Stimulated activated CD8-positive, alpha-beta memory T cell treated with anti-CD3 and anti-CD28 coated beads, Interleukin-4, amount 100 ng/mL, for 4 hours (primary cell): ENCODE measurements at regions not wholly inside any gene's neighbourhood (a gene's known extent, or its start where the extent isn't known, plus 50 kb on each side); places are given as distances from the start of the nearest gene placed in this dataset.

Experiments
- DNase-seq, 2 donors: peaks; one replicate each; pipeline ENCODE4 v3.0.0-alpha.2; 2020; ENCODE audit warnings: low read depth in 2 of 2, low spot score in 1 of 2

GRCh38 chr4:124189545-124189944, 523.0 kb downstream of the ANKRD50 start:
- DNase-seq = no peak

GRCh38 chr4:124191329-124191728, 521.2 kb downstream of the ANKRD50 start:
- no peak for DNase-seq

- no peak for DNase-seq
These were observed 520.0 kb downstream of the ANKRD50 start for GRCh38 chr4:124192544-124192943.

GRCh38 chr4:124199185-124199584, 513.3 kb downstream of the ANKRD50 start:
- no peak for DNase-seq

- no peak for DNase-seq
These were observed 512.8 kb downstream of the ANKRD50 start for GRCh38 chr4:124199755-124200154.

GRCh38 chr4:124201636-124202035, 510.9 kb downstream of the ANKRD50 start:
- DNase-seq = no peak

- no peak for DNase-seq
These were observed 510.4 kb downstream of the ANKRD50 start for GRCh38 chr4:124202099-124202498.

- DNase-seq = no peak
These were observed 508.8 kb downstream of the ANKRD50 start for GRCh38 chr4:124203613-124204238.

- no peak for DNase-seq
These were observed 505.5 kb downstream of the ANKRD50 start for GRCh38 chr4:124206779-124207605.

- DNase-seq = no peak
These were observed 503.3 kb downstream of the ANKRD50 start for GRCh38 chr4:124209211-124209610.

GRCh38 chr4:124209626-124210025, 502.9 kb downstream of the ANKRD50 start:
- no peak for DNase-seq

- no peak for DNase-seq
These were observed 501.8 kb downstream of the ANKRD50 start for GRCh38 chr4:124210746-124211145.

- no peak for DNase-seq
These were observed 499.5 kb downstream of the ANKRD50 start for GRCh38 chr4:124212815-124213630.

- no peak for DNase-seq
These were observed 493.1 kb downstream of the ANKRD50 start for GRCh38 chr4:124219389-124219788.

- DNase-seq = no peak
These were observed 488.3 kb downstream of the ANKRD50 start for GRCh38 chr4:124224256-124224655.

GRCh38 chr4:124227981-124228380, 484.6 kb downstream of the ANKRD50 start:
- DNase-seq = no peak

- DNase-seq = no peak
These were observed 482.3 kb downstream of the ANKRD50 start for GRCh38 chr4:124230268-124230667.

- DNase-seq = no peak
These were observed 477.8 kb downstream of the ANKRD50 start for GRCh38 chr4:124234771-124235170.

GRCh38 chr4:124243671-124244366, 468.7 kb downstream of the ANKRD50 start:
- DNase-seq = no peak

GRCh38 chr4:124253080-124253479, 459.5 kb downstream of the ANKRD50 start:
- DNase-seq = no peak
